Mesenchymal stem cell (in vitro differentiated cells and primary cell): ENCODE measurements at regions not wholly inside any gene's neighbourhood (a gene's known extent, or its start where the extent isn't known, plus 50 kb on each side); places are given as distances from the start of the nearest gene placed in this dataset.

Experiments
- DNase-seq: peaks from one replicate; pipeline ENCODE4 v3.0.0-alpha.2; 2013
- H2AFZ ChIP-seq: one replicate; pipeline ENCODE4 v1.6.1; 2013; ENCODE audit warnings: low read depth, mild to moderate bottlenecking, control low read depth, inconsistent platforms, low read length, moderate library complexity
- H2AK5ac ChIP-seq: 2 replicates; pipeline ENCODE4 v1.6.1; 2013; ENCODE audit warnings: low read length, moderate library complexity, mild to moderate bottlenecking, inconsistent platforms; ENCODE audit not compliant: severe bottlenecking
- H2BK120ac ChIP-seq: one replicate; pipeline ENCODE4 v1.6.1; 2013; ENCODE audit warnings: low read depth, mild to moderate bottlenecking, inconsistent platforms, low read length, moderate library complexity
- H2BK12ac ChIP-seq, 2 experiments: one replicate each; pipeline ENCODE4 v1.6.1; 2013; ENCODE audit warnings: inconsistent platforms in 2 of 2, low read length in 2 of 2, mild to moderate bottlenecking in 2 of 2, moderate library complexity in 2 of 2, control low read depth in 1 of 2
- H2BK15ac ChIP-seq: one replicate; pipeline ENCODE4 v1.6.1; 2013; ENCODE audit warnings: mild to moderate bottlenecking, low read depth, inconsistent platforms; ENCODE audit not compliant: poor library complexity, severe bottlenecking
- H2BK5ac ChIP-seq: 2 replicates; pipeline ENCODE4 v1.6.1; 2013; ENCODE audit warnings: low read depth, mild to moderate bottlenecking, low read length, control low read depth, inconsistent platforms; ENCODE audit not compliant: poor library complexity, severe bottlenecking
- H3K14ac ChIP-seq, 2 experiments: one replicate each; pipeline ENCODE4 v1.6.1; 2013; ENCODE audit warnings: inconsistent platforms in 2 of 2, low read length in 2 of 2, control low read depth in 1 of 2, mild to moderate bottlenecking in 1 of 2, moderate library complexity in 1 of 2
- H3K18ac ChIP-seq, 2 experiments: one replicate each; pipeline ENCODE4 v1.6.1; 2013; ENCODE audit warnings: inconsistent platforms in 2 of 2, low read length in 2 of 2, control low read depth in 1 of 2, low read depth in 1 of 2, mild to moderate bottlenecking in 1 of 2
- H3K23ac ChIP-seq, 2 experiments: one replicate each; pipeline ENCODE4 v1.6.1; 2013; ENCODE audit warnings: inconsistent platforms in 2 of 2, low read length in 2 of 2, mild to moderate bottlenecking in 2 of 2, moderate library complexity in 2 of 2, control low read depth in 1 of 2
- H3K27ac ChIP-seq: 2 replicates; pipeline ENCODE4 v1.5.1; 2013; ENCODE audit warnings: mild to moderate bottlenecking, moderate library complexity, low read length, control low read depth, inconsistent platforms; ENCODE audit not compliant: poor library complexity, severe bottlenecking
- H3K27me3 ChIP-seq, 2 experiments: 2 replicates each; pipeline versions ENCODE4 v1.6.1 to v1.7.0; 2013; ENCODE audit warnings: low read length in 2 of 2, mild to moderate bottlenecking in 2 of 2, moderate library complexity in 2 of 2, control low read depth in 1 of 2, inconsistent platforms in 1 of 2; ENCODE audit not compliant: control insufficient read depth in 1 of 2, insufficient read depth in 1 of 2
- H3K36me3 ChIP-seq, 2 experiments: 2 replicates each; pipeline versions ENCODE4 v1.6.1 to v1.7.0; 2013; ENCODE audit warnings: low read length in 2 of 2, control low read depth in 1 of 2, inconsistent platforms in 1 of 2, low read depth in 1 of 2, mild to moderate bottlenecking in 1 of 2; ENCODE audit not compliant: insufficient read depth in 2 of 2, control insufficient read depth in 1 of 2
- H3K4ac ChIP-seq, 2 experiments: one replicate each; pipeline ENCODE4 v1.6.1; 2013; ENCODE audit warnings: inconsistent platforms in 2 of 2, low read length in 2 of 2, mild to moderate bottlenecking in 2 of 2, moderate library complexity in 2 of 2, control low read depth in 1 of 2, low read depth in 1 of 2
- H3K4me1 ChIP-seq: 2 replicates; pipeline ENCODE4 v1.6.1; 2013; ENCODE audit warnings: low read depth, low read length, control low read depth; ENCODE audit not compliant: control insufficient read depth, insufficient read depth
- H3K4me2 ChIP-seq: 2 replicates; pipeline ENCODE4 v1.6.1; 2013; ENCODE audit warnings: low read length, mild to moderate bottlenecking, inconsistent platforms; ENCODE audit not compliant: poor library complexity, severe bottlenecking
- H3K4me3 ChIP-seq, 2 experiments: 2 replicates each; pipeline versions ENCODE4 v1.5.1 to v1.7.0; 2013; ENCODE audit warnings: low read length in 2 of 2, mild to moderate bottlenecking in 2 of 2, control low read depth in 1 of 2, low read depth in 1 of 2; ENCODE audit not compliant: insufficient read depth in 1 of 2
- H3K79me1 ChIP-seq: replicated peaks from 2 replicates; pipeline ENCODE4 v1.6.1; 2013; ENCODE audit warnings: mild to moderate bottlenecking, control low read depth, low read length, inconsistent platforms; ENCODE audit not compliant: poor library complexity, severe bottlenecking
- H3K9ac ChIP-seq: 2 replicates; pipeline ENCODE4 v1.7.0; 2013; ENCODE audit warnings: mild to moderate bottlenecking, low read length, moderate library complexity
- H3K9me3 ChIP-seq: 2 replicates; pipeline ENCODE4 v1.7.0; 2013; ENCODE audit warnings: mild to moderate bottlenecking, low read length; ENCODE audit not compliant: control insufficient read depth
- H4K8ac ChIP-seq: one replicate; pipeline ENCODE4 v1.6.1; 2013; ENCODE audit warnings: inconsistent platforms, mild to moderate bottlenecking, low read length, moderate library complexity
- H4K91ac ChIP-seq: one replicate; pipeline ENCODE4 v1.6.1; 2013; ENCODE audit warnings: mild to moderate bottlenecking, low read length, inconsistent platforms
- WGBS: methylation state at CpG from one replicate; pipeline ENCODE4 v1.1.7; 2013; ENCODE audit warnings: mixed read lengths; 5-methylcytosine and 5-hydroxymethylcytosine counted together

DNA sequence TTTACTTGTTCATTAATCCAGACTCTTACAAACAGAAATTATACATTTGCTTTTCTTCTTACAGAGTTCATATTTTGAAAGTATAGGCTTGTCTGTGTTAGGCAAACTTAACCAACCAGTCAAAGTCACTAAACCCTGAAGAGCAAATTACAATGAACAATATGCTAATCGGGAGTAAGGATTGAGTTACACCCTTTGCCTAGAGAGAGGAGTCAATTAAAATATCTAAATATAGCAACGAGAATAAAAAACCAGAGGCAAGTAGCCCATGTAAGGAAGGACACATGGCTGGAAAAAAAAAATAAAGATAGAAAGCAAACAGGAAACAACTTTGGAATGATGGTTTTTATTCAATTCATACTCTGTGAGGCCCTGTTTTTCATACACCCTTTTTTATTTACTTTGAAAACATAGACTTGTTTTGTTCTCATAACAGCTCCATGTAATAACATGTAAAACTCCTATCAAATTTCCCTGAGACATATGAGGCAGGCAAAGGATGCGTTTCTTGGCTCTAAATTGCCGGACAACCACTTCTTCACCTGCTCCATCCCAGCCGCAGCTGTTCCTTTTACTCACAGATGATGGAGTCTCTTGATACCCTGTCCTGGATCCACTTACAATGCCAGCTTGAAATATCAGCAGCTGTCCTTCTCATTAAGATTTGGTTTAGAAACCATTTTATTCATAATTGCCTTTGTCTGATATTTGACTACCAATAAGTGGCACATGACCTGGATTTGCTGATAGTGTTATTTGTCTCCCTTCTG is 767.7 kb upstream of the GCFC2 start:
- Histone ChIP-seq H3K4me1 (no peaks in the 10 kb centered on the region), H3K4ac (no peak overlapping the region), H3K23ac (no peak overlapping the region), H3K18ac (no peak overlapping the region), H3K36me3 (no peaks in the 10 kb centered on the region), H4K91ac (no peak overlapping the region), H2BK120ac (no peak overlapping the region), H2AK5ac (no peak overlapping the region), H4K8ac (no peak overlapping the region), H3K79me1 (no peaks in the 10 kb centered on the region), H3K4me2 (no peak overlapping the region), H3K4me3 (no peak overlapping the region), H3K9me3 (no peaks in the 10 kb centered on the region), H2BK5ac (no peak overlapping the region), H2BK12ac (no peak overlapping the region), H2BK15ac (no peak overlapping the region), H2AFZ (no peak overlapping the region), H3K9ac (no peak overlapping the region), H3K27me3 (no peaks in the 10 kb centered on the region), H3K14ac (no peak overlapping the region), H3K27ac (no peak overlapping the region)
- DNase-seq: no peak
- 92% methylated on average over 3 of the region's 5 CpGs for WGBS

GRCh38 chr2:76472946-76473345 is 762.2 kb upstream of the GCFC2 start:
- no peaks in the 10 kb centered on the region for H3K79me1 ChIP-seq
- 92% methylated on average over 4 of the region's 4 CpGs for WGBS

GRCh38 chr2:76469066-76469465 is 758.4 kb upstream of the GCFC2 start:
- Histone ChIP-seq H2AFZ (no peak overlapping the region), H3K9ac (no peak overlapping the region), H3K36me3 (no peaks in the 10 kb centered on the region), H3K14ac (no peak overlapping the region), H2BK120ac (no peak overlapping the region), H2BK5ac (no peak overlapping the region), H4K91ac (no peak overlapping the region), H2BK15ac (no peak overlapping the region), H3K4ac (no peak overlapping the region), H4K8ac (no peak overlapping the region), H3K23ac (no peak overlapping the region), H2BK12ac (no peak overlapping the region), H3K18ac (no peak overlapping the region), H3K9me3 (no peaks in the 10 kb centered on the region), H3K27me3 (no peaks in the 10 kb centered on the region), H3K27ac (no peak overlapping the region), H3K4me3 (no peak overlapping the region), H3K4me1 (no peaks in the 10 kb centered on the region), H3K79me1 (no peaks in the 10 kb centered on the region), H2AK5ac (no peak overlapping the region), H3K4me2 (no peak overlapping the region)
- WGBS: 17% methylated on average over 1 of the region's 4 CpGs
- peak; percentile 1 for DNase-seq

More at GRCh38 chr2:76472946-76473345, 762.2 kb upstream of the GCFC2 start:
- Histone ChIP-seq H3K27me3 (no peaks in the 10 kb centered on the region), H2BK5ac (no peak overlapping the region), H3K9ac (no peak overlapping the region), H3K27ac (no peak overlapping the region), H3K4me2 (no peak overlapping the region), H3K18ac (no peak overlapping the region), H2AFZ (no peak overlapping the region), H4K91ac (no peak overlapping the region), H3K23ac (no peak overlapping the region), H2BK15ac (no peak overlapping the region), H3K4me3 (no peak overlapping the region), H3K4me1 (no peaks in the 10 kb centered on the region), H2AK5ac (no peak overlapping the region), H3K9me3 (no peaks in the 10 kb centered on the region), H3K36me3 (no peaks in the 10 kb centered on the region), H3K4ac (no peak overlapping the region), H3K14ac (no peak overlapping the region), H2BK12ac (no peak overlapping the region), H4K8ac (no peak overlapping the region), H2BK120ac (no peak overlapping the region)
- no peak for DNase-seq

- H4K91ac ChIP-seq: no peak overlapping the region
- H4K8ac ChIP-seq: no peak overlapping the region
- H3K27ac ChIP-seq: no peak overlapping the region
- no peak overlapping the region for H3K4me2 ChIP-seq
- H3K27me3 ChIP-seq: no peaks in the 10 kb centered on the region
- H2AFZ ChIP-seq: no peak overlapping the region
- DNase-seq: no peak
- no peak overlapping the region for H3K14ac ChIP-seq
- no peak overlapping the region for H3K4me3 ChIP-seq
- no peak overlapping the region for H2BK120ac ChIP-seq
- H3K4ac ChIP-seq: no peak overlapping the region
- no peak overlapping the region for H2BK5ac ChIP-seq
- no peaks in the 10 kb centered on the region for H3K36me3 ChIP-seq
- no peaks in the 10 kb centered on the region for H3K79me1 ChIP-seq
- H3K18ac ChIP-seq: no peak overlapping the region
- H2AK5ac ChIP-seq: no peak overlapping the region
- no peaks in the 10 kb centered on the region for H3K4me1 ChIP-seq
- H2BK12ac ChIP-seq: no peak overlapping the region
- no peak overlapping the region for H2BK15ac ChIP-seq
- no peaks in the 10 kb centered on the region for H3K9me3 ChIP-seq
- 98% methylated on average over 2 of the region's 2 CpGs for WGBS
- H3K9ac ChIP-seq: no peak overlapping the region
- no peak overlapping the region for H3K23ac ChIP-seq
Measured at GRCh38 chr2:76467326-76467725, 756.6 kb upstream of the GCFC2 start.
